GM21381 (cell line): ENCODE measurements at regions not wholly inside any gene's neighbourhood (a gene's known extent, or its start where the extent isn't known, plus 50 kb on each side); places are given as distances from the start of the nearest gene placed in this dataset.
"Not testable (repeated sequence)": the region's sequence is repeated elsewhere in the genome, so short reads cannot be mapped to it uniquely, and the experiment has no call there.

Experiments
- ATAC-seq: cut with Tn5 transposase; IDR thresholded peaks from one replicate; pipeline ENCODE4 v1.9.1; 2021; ENCODE audit warnings: mild to moderate bottlenecking, moderate library complexity; ENCODE audit not compliant: unreplicated experiment

- ATAC-seq: no peak
These were observed 270.9 kb downstream of the SPRY1 start for GRCh38 chr4:123667496-123667895.

GRCh38 chr4:123667991-123668390, 271.4 kb downstream of the SPRY1 start:
- ATAC-seq: no peak

- peak; percentile 87 for ATAC-seq
These were observed 275.2 kb downstream of the SPRY1 start for GRCh38 chr4:123671636-123672404.

- ATAC-seq: no peak
These were observed 276.4 kb downstream of the SPRY1 start for GRCh38 chr4:123672987-123673386.

GRCh38 chr4:123673971-123674370, 277.4 kb downstream of the SPRY1 start:
- no peak for ATAC-seq

- no peak for ATAC-seq
These were observed 278.3 kb downstream of the SPRY1 start for GRCh38 chr4:123674762-123675465.

- ATAC-seq: no peak
These were observed 279.0 kb downstream of the SPRY1 start for GRCh38 chr4:123675567-123675966.

- no peak for ATAC-seq
These were observed 279.7 kb downstream of the SPRY1 start for GRCh38 chr4:123676071-123676889.

GRCh38 chr4:123676890-123677229, 280.3 kb downstream of the SPRY1 start:
- ATAC-seq: no peak

- ATAC-seq: no peak
These were observed 286.3 kb downstream of the SPRY1 start for GRCh38 chr4:123682931-123683330.

- not testable (repeated sequence) for ATAC-seq
These were observed 288.3 kb downstream of the SPRY1 start for GRCh38 chr4:123684937-123685336.

- not testable (repeated sequence) for ATAC-seq
These were observed 298.9 kb downstream of the SPRY1 start for GRCh38 chr4:123695531-123695930.

GRCh38 chr4:123696687-123697086, 300.1 kb downstream of the SPRY1 start:
- no peak for ATAC-seq

- no peak for ATAC-seq
These were observed 302.0 kb downstream of the SPRY1 start for GRCh38 chr4:123698556-123698955.

- no peak for ATAC-seq
These were observed 303.5 kb downstream of the SPRY1 start for GRCh38 chr4:123699880-123700771.

- no peak for ATAC-seq
These were observed 304.6 kb downstream of the SPRY1 start for GRCh38 chr4:123701131-123701575.

GRCh38 chr4:123705419-123705818, 308.8 kb downstream of the SPRY1 start:
- no peak for ATAC-seq

GRCh38 chr4:123706973-123707372, 310.4 kb downstream of the SPRY1 start:
- ATAC-seq: no peak

- ATAC-seq: no peak
These were observed 312.3 kb downstream of the SPRY1 start for GRCh38 chr4:123708902-123709301.

GRCh38 chr4:123709336-123709735, 312.7 kb downstream of the SPRY1 start:
- ATAC-seq: no peak
